ENCODE measurements at regions not wholly inside any gene's neighbourhood (a gene's known extent, or its start where the extent isn't known, plus 50 kb on each side); places are given as distances from the start of the nearest gene placed in this dataset.
"Not testable (repeated sequence)": the region's sequence is repeated elsewhere in the genome, so short reads cannot be mapped to it uniquely, and the experiment has no call there.

- not testable (repeated sequence) for DNase-seq (ENCODE audit: low read depth)
Observed at GRCh38 chr1:120614931-120615639, 108.7 kb upstream of the NBPF26 start.

- not testable (repeated sequence) for DNase-seq (ENCODE audit: low read depth)
Observed at GRCh38 chr1:120617493-120617892, 106.3 kb upstream of the NBPF26 start.

GRCh38 chr1:120619867-120620692 lies 103.7 kb upstream of the NBPF26 start:
- DNase-seq (ENCODE audit: low read depth), result not testable (repeated sequence)

- not testable (repeated sequence) for DNase-seq (ENCODE audit: low read depth)
Observed at GRCh38 chr1:120620693-120620969, 103.1 kb upstream of the NBPF26 start.

GRCh38 chr1:120621278-120621677 lies 102.5 kb upstream of the NBPF26 start:
- DNase-seq (ENCODE audit: low read depth), result not testable (repeated sequence)

GRCh38 chr1:120623539-120623938 lies 100.2 kb upstream of the NBPF26 start:
- DNase-seq (ENCODE audit: low read depth), result not testable (repeated sequence)

- DNase-seq (ENCODE audit: low read depth), result not testable (repeated sequence)
Observed at GRCh38 chr1:120624565-120625064, 99.1 kb upstream of the NBPF26 start.

GRCh38 chr1:120629832-120630455 lies 93.8 kb upstream of the NBPF26 start:
- DNase-seq (ENCODE audit: low read depth), result not testable (repeated sequence)

GRCh38 chr1:120634816-120635806 lies 88.6 kb upstream of the NBPF26 start:
- DNase-seq (ENCODE audit: low read depth), result not testable (repeated sequence)

GRCh38 chr1:120640261-120641013 lies 83.3 kb upstream of the NBPF26 start:
- not testable (repeated sequence) for DNase-seq (ENCODE audit: low read depth)

- DNase-seq (ENCODE audit: low read depth), result not testable (repeated sequence)
Observed at GRCh38 chr1:120641014-120641302, 82.8 kb upstream of the NBPF26 start.

- not testable (repeated sequence) for DNase-seq (ENCODE audit: low read depth)
Observed at GRCh38 chr1:120647182-120647581, 76.6 kb upstream of the NBPF26 start.

- not testable (repeated sequence) for DNase-seq (ENCODE audit: low read depth)
Observed at GRCh38 chr1:120648915-120649623, 74.7 kb upstream of the NBPF26 start.

- DNase-seq (ENCODE audit: low read depth), result not testable (repeated sequence)
Observed at GRCh38 chr1:120649730-120650129, 74.0 kb upstream of the NBPF26 start.

GRCh38 chr1:120654114-120654513 lies 69.6 kb upstream of the NBPF26 start:
- not testable (repeated sequence) for DNase-seq (ENCODE audit: low read depth)

GRCh38 chr1:120655394-120655793 lies 68.4 kb upstream of the NBPF26 start:
- not testable (repeated sequence) for DNase-seq (ENCODE audit: low read depth)

- not testable (repeated sequence) for DNase-seq (ENCODE audit: low read depth)
Observed at GRCh38 chr1:120656116-120656515, 67.6 kb upstream of the NBPF26 start.

- DNase-seq (ENCODE audit: low read depth), result not testable (repeated sequence)
Observed at GRCh38 chr1:120657804-120658203, 65.9 kb upstream of the NBPF26 start.

GRCh38 chr1:120658622-120659021 lies 65.1 kb upstream of the NBPF26 start:
- not testable (repeated sequence) for DNase-seq (ENCODE audit: low read depth)

- DNase-seq (ENCODE audit: low read depth), result not testable (repeated sequence)
Observed at GRCh38 chr1:120659133-120659532, 64.6 kb upstream of the NBPF26 start.

Data from T-helper 22 cell (primary cell).